SK-N-SH treated with all-trans-retinoic acid at 6 μM for 48 hours (cell line): ENCODE measurements at regions not wholly inside any gene's neighbourhood (a gene's known extent, or its start where the extent isn't known, plus 50 kb on each side); places are given as distances from the start of the nearest gene placed in this dataset.

Experiments used
- ATAC-seq: fragments of 200-7000 bp; cut with Tn5 transposase; 3 replicates; pipeline ENCODE4 v1.9.1; 2020; ENCODE audit warnings: mild to moderate bottlenecking, moderate library complexity
- BACH2 ChIP-seq: fragments of 250-450 bp; sonication (Bioruptor Pico); IDR thresholded peaks from 2 replicates; pipeline ENCODE4 v1.9.0; 2021; ENCODE audit warnings: mild to moderate bottlenecking, borderline replicate concordance
- CSDC2 ChIP-seq: fragments of 250-450 bp; sonication (Bioruptor Pico); IDR thresholded peaks from 2 replicates; pipeline ENCODE4 v1.5.0; 2020; ENCODE audit warnings: mild to moderate bottlenecking, moderate library complexity
- ESRRG ChIP-seq: fragments of 250-450 bp; sonication (Bioruptor Pico); IDR thresholded peaks from 2 replicates; pipeline ENCODE4 v1.6.1; 2021; ENCODE audit warnings: mild to moderate bottlenecking
- GLIS3 ChIP-seq: fragments of 250-450 bp; sonication (Bioruptor Pico); IDR thresholded peaks from 2 replicates; pipeline ENCODE4 v1.5.0; 2020; ENCODE audit warnings: mild to moderate bottlenecking, moderate library complexity
- ISL1 ChIP-seq: fragments of 250-450 bp; sonication (Bioruptor Pico); IDR thresholded peaks from 2 replicates; pipeline ENCODE4 v2.1.2; 2022; ENCODE audit warnings: mild to moderate bottlenecking, moderate library complexity
- RARB ChIP-seq: fragments of 250-450 bp; sonication (Bioruptor Pico); IDR thresholded peaks from 2 replicates; pipeline ENCODE4 v1.8.0; 2021; ENCODE audit warnings: mild to moderate bottlenecking, moderate library complexity
- TCF4 ChIP-seq: fragments of 250-450 bp; sonication (Bioruptor Pico); IDR thresholded peaks from 2 replicates; pipeline ENCODE4 v1.8.0; 2021; ENCODE audit warnings: mild to moderate bottlenecking, moderate library complexity, borderline replicate concordance
- TOX ChIP-seq: fragments of 250-450 bp; sonication (Bioruptor Pico); IDR thresholded peaks from 2 replicates; pipeline ENCODE4 v1.8.0; 2021; ENCODE audit warnings: mild to moderate bottlenecking, moderate library complexity, borderline replicate concordance
- ZC3H10 ChIP-seq: fragments of 250-450 bp; sonication (Bioruptor Pico); IDR thresholded peaks from 2 replicates; pipeline ENCODE4 v1.5.1; 2021; ENCODE audit warnings: mild to moderate bottlenecking, moderate library complexity
- ZFP3 ChIP-seq: fragments of 250-450 bp; sonication (Bioruptor Pico); IDR thresholded peaks from 2 replicates; pipeline ENCODE4 v1.5.0; 2020; ENCODE audit warnings: mild to moderate bottlenecking, moderate library complexity
- ZFP30 ChIP-seq: fragments of 450-650 bp; formaldehyde crosslinking; IDR thresholded peaks from 2 replicates; pipeline ENCODE4 v1.5.0; 2022; ENCODE audit warnings: mild to moderate bottlenecking, moderate library complexity
- ZNF565 ChIP-seq: fragments of 450-650 bp; formaldehyde crosslinking; conservative IDR thresholded peaks from 2 replicates; pipeline ENCODE4 v1.5.0; 2020; ENCODE audit warnings: low read depth, mild to moderate bottlenecking, moderate library complexity
- ZNF70 ChIP-seq: fragments of 450-650 bp; formaldehyde crosslinking; IDR thresholded peaks from 2 replicates; pipeline ENCODE4 v1.5.0; 2020; ENCODE audit warnings: mild to moderate bottlenecking, moderate library complexity
- TF ChIP-seq, protein P1 (sequence below): fragments of 250-450 bp; sonication (Bioruptor Pico); IDR thresholded peaks from 2 replicates; pipeline ENCODE4 v1.8.0; 2020; ENCODE audit warnings: mild to moderate bottlenecking, moderate library complexity, borderline replicate concordance
- TF ChIP-seq, protein P2 (sequence below): fragments of 250-450 bp; sonication (Bioruptor Pico); IDR thresholded peaks from 2 replicates; pipeline ENCODE4 v1.8.0; 2021; ENCODE audit warnings: low read depth, mild to moderate bottlenecking, moderate library complexity, borderline replicate concordance
- TF ChIP-seq, protein P3 (sequence below): fragments of 250-450 bp; sonication (Bioruptor Pico); IDR thresholded peaks from 2 replicates; pipeline ENCODE4 v1.5.1; 2020; ENCODE audit warnings: low read depth, mild to moderate bottlenecking, moderate library complexity
- TF ChIP-seq, protein P4 (sequence below): fragments of 250-450 bp; sonication (Bioruptor Pico); IDR thresholded peaks from 2 replicates; pipeline ENCODE4 v1.5.0; 2020; ENCODE audit warnings: mild to moderate bottlenecking, moderate library complexity

DNA sequence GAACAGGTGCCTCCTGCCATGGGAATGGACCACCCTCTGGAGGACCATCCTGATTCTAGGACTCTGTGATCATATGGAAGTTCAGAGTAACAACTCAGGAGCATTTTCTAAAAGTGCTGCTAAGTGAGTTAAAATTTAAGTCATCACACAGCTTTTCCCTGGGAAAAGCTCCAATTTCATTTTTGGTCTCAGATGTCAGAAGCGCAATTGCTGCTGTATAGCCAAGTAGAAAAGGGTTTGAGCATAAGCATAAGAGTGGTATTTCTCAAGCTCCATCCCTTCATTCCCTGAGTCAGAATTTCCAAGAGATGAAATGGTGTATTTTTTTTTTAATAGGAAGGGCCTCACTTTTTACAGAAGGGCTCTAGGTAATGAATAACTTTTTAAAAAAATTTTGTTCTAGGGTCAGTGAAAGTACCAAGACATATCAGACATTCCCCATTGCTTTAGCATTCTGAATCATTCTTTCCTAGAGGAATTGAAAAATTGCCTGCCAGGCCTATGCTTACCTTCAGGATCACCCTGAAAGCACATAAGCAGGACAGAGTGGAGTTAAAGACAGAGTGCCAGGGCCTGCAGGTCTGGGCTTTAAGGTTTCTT, 564.5 kb upstream of the ISX start:
- no peak for ATAC-seq
- TF ChIP-seq CSDC2 (CRISPR knock-in tag) (no peak), ISL1 (CRISPR knock-in tag) (no peak)
- TF ChIP-seq, protein P1, sequence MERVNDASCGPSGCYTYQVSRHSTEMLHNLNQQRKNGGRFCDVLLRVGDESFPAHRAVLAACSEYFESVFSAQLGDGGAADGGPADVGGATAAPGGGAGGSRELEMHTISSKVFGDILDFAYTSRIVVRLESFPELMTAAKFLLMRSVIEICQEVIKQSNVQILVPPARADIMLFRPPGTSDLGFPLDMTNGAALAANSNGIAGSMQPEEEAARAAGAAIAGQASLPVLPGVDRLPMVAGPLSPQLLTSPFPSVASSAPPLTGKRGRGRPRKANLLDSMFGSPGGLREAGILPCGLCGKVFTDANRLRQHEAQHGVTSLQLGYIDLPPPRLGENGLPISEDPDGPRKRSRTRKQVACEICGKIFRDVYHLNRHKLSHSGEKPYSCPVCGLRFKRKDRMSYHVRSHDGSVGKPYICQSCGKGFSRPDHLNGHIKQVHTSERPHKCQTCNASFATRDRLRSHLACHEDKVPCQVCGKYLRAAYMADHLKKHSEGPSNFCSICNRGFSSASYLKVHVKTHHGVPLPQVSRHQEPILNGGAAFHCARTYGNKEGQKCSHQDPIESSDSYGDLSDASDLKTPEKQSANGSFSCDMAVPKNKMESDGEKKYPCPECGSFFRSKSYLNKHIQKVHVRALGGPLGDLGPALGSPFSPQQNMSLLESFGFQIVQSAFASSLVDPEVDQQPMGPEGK (CRISPR knock-in tag) = no peak
- TF ChIP-seq, protein P2, sequence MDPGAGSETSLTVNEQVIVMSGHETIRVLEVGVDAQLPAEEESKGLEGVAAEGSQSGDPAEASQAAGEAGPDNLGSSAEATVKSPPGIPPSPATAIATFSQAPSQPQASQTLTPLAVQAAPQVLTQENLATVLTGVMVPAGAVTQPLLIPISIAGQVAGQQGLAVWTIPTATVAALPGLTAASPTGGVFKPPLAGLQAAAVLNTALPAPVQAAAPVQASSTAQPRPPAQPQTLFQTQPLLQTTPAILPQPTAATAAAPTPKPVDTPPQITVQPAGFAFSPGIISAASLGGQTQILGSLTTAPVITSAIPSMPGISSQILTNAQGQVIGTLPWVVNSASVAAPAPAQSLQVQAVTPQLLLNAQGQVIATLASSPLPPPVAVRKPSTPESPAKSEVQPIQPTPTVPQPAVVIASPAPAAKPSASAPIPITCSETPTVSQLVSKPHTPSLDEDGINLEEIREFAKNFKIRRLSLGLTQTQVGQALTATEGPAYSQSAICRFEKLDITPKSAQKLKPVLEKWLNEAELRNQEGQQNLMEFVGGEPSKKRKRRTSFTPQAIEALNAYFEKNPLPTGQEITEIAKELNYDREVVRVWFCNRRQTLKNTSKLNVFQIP = no peak

DNA sequence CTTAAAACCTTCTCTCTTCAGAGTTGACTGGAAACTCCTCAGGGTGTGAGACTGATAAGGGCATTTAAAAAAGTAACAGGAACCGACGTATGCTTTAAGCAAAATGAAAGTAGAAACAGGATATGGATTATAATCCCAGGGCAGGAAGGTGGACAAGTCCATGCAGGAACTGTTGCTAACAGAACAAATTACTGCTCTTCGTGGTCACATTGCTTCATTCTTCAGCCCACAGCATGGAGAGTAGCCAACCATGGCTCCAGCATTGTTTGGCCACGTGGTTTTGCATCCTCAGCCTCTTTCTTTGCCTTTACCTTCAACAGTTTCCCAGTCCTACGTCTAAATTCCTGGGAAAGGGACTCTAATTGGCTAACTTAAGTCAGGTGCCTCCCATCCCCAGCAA, 563.1 kb upstream of the ISX start:
- TF ChIP-seq ZFP3 (CRISPR knock-in tag) (no peak), ESRRG (CRISPR knock-in tag) (no peak), ZC3H10 (CRISPR knock-in tag) (no peak), RARB (CRISPR knock-in tag) (no peak)
- no peak for ATAC-seq

DNA sequence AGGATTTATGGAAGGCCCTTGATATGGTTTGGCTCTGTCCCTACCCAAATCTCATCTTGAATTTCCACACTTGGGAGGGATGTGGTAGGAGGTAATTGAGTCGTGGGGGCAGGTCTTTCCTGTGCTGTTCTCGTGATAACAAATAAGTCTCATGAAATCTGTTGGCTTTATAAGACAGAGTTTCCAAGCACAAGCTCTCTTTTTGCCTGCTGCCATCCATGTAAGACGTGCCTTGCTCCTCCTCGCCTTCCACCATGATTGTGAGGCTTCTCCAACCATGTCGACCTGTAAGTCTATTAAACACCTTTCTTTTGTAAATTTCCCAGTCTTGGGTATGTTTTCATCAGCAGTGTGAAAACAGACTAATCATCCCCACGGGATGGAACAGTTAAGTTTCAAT, 557.2 kb upstream of the ISX start:
- no peak for ATAC-seq
- TF ChIP-seq RARB (CRISPR knock-in tag) (no peak), BACH2 (CRISPR knock-in tag) (no peak), CSDC2 (CRISPR knock-in tag) (no peak), ESRRG (CRISPR knock-in tag) (no peak), TOX (CRISPR knock-in tag) (no peak), ZFP30 (CRISPR knock-in tag) (no peak), ZNF70 (no peak), GLIS3 (CRISPR knock-in tag) (no peak), ZNF565 (CRISPR knock-in tag) (no peak)
- TF ChIP-seq, protein P3, sequence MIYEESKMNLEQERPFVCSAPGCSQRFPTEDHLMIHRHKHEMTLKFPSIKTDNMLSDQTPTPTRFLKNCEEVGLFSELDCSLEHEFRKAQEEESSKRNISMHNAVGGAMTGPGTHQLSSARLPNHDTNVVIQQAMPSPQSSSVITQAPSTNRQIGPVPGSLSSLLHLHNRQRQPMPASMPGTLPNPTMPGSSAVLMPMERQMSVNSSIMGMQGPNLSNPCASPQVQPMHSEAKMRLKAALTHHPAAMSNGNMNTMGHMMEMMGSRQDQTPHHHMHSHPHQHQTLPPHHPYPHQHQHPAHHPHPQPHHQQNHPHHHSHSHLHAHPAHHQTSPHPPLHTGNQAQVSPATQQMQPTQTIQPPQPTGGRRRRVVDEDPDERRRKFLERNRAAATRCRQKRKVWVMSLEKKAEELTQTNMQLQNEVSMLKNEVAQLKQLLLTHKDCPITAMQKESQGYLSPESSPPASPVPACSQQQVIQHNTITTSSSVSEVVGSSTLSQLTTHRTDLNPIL (CRISPR knock-in tag) = no peak
- TF ChIP-seq, protein P2 = no peak
- TF ChIP-seq, protein P4, sequence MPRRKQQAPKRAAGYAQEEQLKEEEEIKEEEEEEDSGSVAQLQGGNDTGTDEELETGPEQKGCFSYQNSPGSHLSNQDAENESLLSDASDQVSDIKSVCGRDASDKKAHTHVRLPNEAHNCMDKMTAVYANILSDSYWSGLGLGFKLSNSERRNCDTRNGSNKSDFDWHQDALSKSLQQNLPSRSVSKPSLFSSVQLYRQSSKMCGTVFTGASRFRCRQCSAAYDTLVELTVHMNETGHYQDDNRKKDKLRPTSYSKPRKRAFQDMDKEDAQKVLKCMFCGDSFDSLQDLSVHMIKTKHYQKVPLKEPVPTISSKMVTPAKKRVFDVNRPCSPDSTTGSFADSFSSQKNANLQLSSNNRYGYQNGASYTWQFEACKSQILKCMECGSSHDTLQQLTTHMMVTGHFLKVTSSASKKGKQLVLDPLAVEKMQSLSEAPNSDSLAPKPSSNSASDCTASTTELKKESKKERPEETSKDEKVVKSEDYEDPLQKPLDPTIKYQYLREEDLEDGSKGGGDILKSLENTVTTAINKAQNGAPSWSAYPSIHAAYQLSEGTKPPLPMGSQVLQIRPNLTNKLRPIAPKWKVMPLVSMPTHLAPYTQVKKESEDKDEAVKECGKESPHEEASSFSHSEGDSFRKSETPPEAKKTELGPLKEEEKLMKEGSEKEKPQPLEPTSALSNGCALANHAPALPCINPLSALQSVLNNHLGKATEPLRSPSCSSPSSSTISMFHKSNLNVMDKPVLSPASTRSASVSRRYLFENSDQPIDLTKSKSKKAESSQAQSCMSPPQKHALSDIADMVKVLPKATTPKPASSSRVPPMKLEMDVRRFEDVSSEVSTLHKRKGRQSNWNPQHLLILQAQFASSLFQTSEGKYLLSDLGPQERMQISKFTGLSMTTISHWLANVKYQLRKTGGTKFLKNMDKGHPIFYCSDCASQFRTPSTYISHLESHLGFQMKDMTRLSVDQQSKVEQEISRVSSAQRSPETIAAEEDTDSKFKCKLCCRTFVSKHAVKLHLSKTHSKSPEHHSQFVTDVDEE (CRISPR knock-in tag) = no peak
- TF ChIP-seq, protein P1 (CRISPR knock-in tag) = no peak

DNA sequence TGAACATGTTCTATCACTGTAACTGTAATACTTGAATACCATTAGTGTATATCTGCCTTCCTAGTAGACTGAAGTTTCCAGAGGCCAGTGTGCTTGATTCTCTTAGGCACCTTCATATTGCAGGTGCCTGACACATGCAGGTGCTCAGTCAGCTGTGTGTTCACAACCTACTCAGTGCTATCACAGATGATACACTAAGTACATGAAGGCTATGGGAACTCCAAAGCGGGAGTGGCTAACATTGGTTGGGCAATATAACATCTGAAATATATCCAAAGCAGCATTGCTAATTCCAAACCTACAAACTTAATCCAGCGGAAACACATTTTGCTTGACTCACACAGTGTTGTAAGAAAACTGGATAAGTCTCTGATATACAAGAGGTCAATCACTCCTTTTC, 539.3 kb upstream of the ISX start:
- ATAC-seq = no peak
- TF ChIP-seq TCF4 = no peak
- TF ChIP-seq GLIS3 (CRISPR knock-in tag) = no peak
- TF ChIP-seq, protein P2 = no peak
- TF ChIP-seq, protein P4 (CRISPR knock-in tag) = no peak
- TF ChIP-seq BACH2 (CRISPR knock-in tag) = no peak
